ENCODE measurements at regions not wholly inside any gene's neighbourhood (a gene's known extent, or its start where the extent isn't known, plus 50 kb on each side); places are given as distances from the start of the nearest gene placed in this dataset.
"Not testable (repeated sequence)": the region's sequence is repeated elsewhere in the genome, so short reads cannot be mapped to it uniquely, and the experiment has no call there.

GRCh38 chr7:87007038-87007437 is 52.4 kb downstream of the ELAPOR2 start:
- Mint-ChIP-seq H3K36me3 (ENCODE audit: low read depth) (no peaks in the 10 kb centered on the region), H3K4me1 (peaks cover 4% of the 10 kb centered on the region), H3K27me3 (no peaks in the 10 kb centered on the region), H3K4me3 (no peak overlapping the region), H3K27ac (no peak overlapping the region), H3K9me3 (no peaks in the 10 kb centered on the region)
- peak; percentile 56 for ATAC-seq (replicated peaks)

- no peaks in the 10 kb centered on the region for H3K36me3 Mint-ChIP-seq (ENCODE audit: low read depth)
- H3K9me3 Mint-ChIP-seq: no peaks in the 10 kb centered on the region
- no peaks in the 10 kb centered on the region for H3K27me3 Mint-ChIP-seq
- ATAC-seq (replicated peaks): no peak
- H3K4me3 Mint-ChIP-seq: no peak overlapping the region
- H3K27ac Mint-ChIP-seq: no peak overlapping the region
- peaks cover 4% of the 10 kb centered on the region for H3K4me1 Mint-ChIP-seq
Measured at GRCh38 chr7:87004956-87005355, 54.5 kb downstream of the ELAPOR2 start.

- Mint-ChIP-seq H3K4me1 (peaks cover 4% of the 10 kb centered on the region), H3K4me3 (peak overlapping the region; percentile 15), H3K36me3 (ENCODE audit: low read depth) (no peaks in the 10 kb centered on the region), H3K27me3 (no peaks in the 10 kb centered on the region), H3K9me3 (no peaks in the 10 kb centered on the region), H3K27ac (no peak overlapping the region)
- no peak for ATAC-seq (replicated peaks)
Measured at GRCh38 chr7:87003872-87004798, 55.3 kb downstream of the ELAPOR2 start.

GRCh38 chr7:87001214-87001613 is 58.2 kb downstream of the ELAPOR2 start:
- peaks cover 3% of the 10 kb centered on the region for H3K27me3 Mint-ChIP-seq
- peaks cover 4% of the 10 kb centered on the region for H3K4me1 Mint-ChIP-seq
- ATAC-seq (replicated peaks): no peak
- H3K27ac Mint-ChIP-seq: no peak overlapping the region
- no peaks in the 10 kb centered on the region for H3K9me3 Mint-ChIP-seq
- H3K4me3 Mint-ChIP-seq: no peak overlapping the region
- no peaks in the 10 kb centered on the region for H3K36me3 Mint-ChIP-seq (ENCODE audit: low read depth)

GRCh38 chr7:87000344-87000743 is 59.1 kb downstream of the ELAPOR2 start:
- no peak overlapping the region for H3K27ac Mint-ChIP-seq
- peaks cover 3% of the 10 kb centered on the region for H3K27me3 Mint-ChIP-seq
- no peak for ATAC-seq (replicated peaks)
- no peak overlapping the region for H3K4me3 Mint-ChIP-seq
- H3K36me3 Mint-ChIP-seq (ENCODE audit: low read depth): no peaks in the 10 kb centered on the region
- peaks cover 4% of the 10 kb centered on the region for H3K4me1 Mint-ChIP-seq
- no peaks in the 10 kb centered on the region for H3K9me3 Mint-ChIP-seq

- no peak for ATAC-seq (replicated peaks)
- no peak overlapping the region for H3K27ac Mint-ChIP-seq
- no peaks in the 10 kb centered on the region for H3K36me3 Mint-ChIP-seq (ENCODE audit: low read depth)
- H3K9me3 Mint-ChIP-seq: no peaks in the 10 kb centered on the region
- H3K4me3 Mint-ChIP-seq: no peak overlapping the region
- peaks cover 4% of the 10 kb centered on the region for H3K4me1 Mint-ChIP-seq
- peaks cover 3% of the 10 kb centered on the region for H3K27me3 Mint-ChIP-seq
Measured at GRCh38 chr7:86999750-87000149, 59.7 kb downstream of the ELAPOR2 start.

GRCh38 chr7:86995814-86996213 is 63.6 kb downstream of the ELAPOR2 start:
- no peaks in the 10 kb centered on the region for H3K9me3 Mint-ChIP-seq
- no peak overlapping the region for H3K27ac Mint-ChIP-seq
- no peak overlapping the region for H3K4me3 Mint-ChIP-seq
- H3K4me1 Mint-ChIP-seq: no peaks in the 10 kb centered on the region
- no peak for ATAC-seq (replicated peaks)
- peaks cover 3% of the 10 kb centered on the region for H3K27me3 Mint-ChIP-seq
- no peaks in the 10 kb centered on the region for H3K36me3 Mint-ChIP-seq (ENCODE audit: low read depth)

GRCh38 chr7:86995052-86995725 is 64.3 kb downstream of the ELAPOR2 start:
- no peak overlapping the region for H3K4me3 Mint-ChIP-seq
- H3K27me3 Mint-ChIP-seq: peaks cover 3% of the 10 kb centered on the region
- H3K4me1 Mint-ChIP-seq: no peaks in the 10 kb centered on the region
- no peak for ATAC-seq (replicated peaks)
- no peaks in the 10 kb centered on the region for H3K36me3 Mint-ChIP-seq (ENCODE audit: low read depth)
- H3K27ac Mint-ChIP-seq: no peak overlapping the region
- H3K9me3 Mint-ChIP-seq: no peaks in the 10 kb centered on the region

- Mint-ChIP-seq H3K4me1 (no peaks in the 10 kb centered on the region), H3K27ac (no peak overlapping the region), H3K9me3 (no peaks in the 10 kb centered on the region), H3K27me3 (no peaks in the 10 kb centered on the region), H3K4me3 (no peak overlapping the region), H3K36me3 (ENCODE audit: low read depth) (no peaks in the 10 kb centered on the region)
- no peak for ATAC-seq (replicated peaks)
Measured at GRCh38 chr7:86991771-86992191, 67.7 kb downstream of the ELAPOR2 start.

GRCh38 chr7:86991093-86991769 is 68.2 kb downstream of the ELAPOR2 start:
- H3K27me3 Mint-ChIP-seq: no peaks in the 10 kb centered on the region
- H3K4me1 Mint-ChIP-seq: no peaks in the 10 kb centered on the region
- H3K9me3 Mint-ChIP-seq: no peaks in the 10 kb centered on the region
- H3K36me3 Mint-ChIP-seq (ENCODE audit: low read depth): no peaks in the 10 kb centered on the region
- H3K27ac Mint-ChIP-seq: no peak overlapping the region
- H3K4me3 Mint-ChIP-seq: no peak overlapping the region
- ATAC-seq (replicated peaks): no peak

GRCh38 chr7:86989407-86989806 is 70.0 kb downstream of the ELAPOR2 start:
- Mint-ChIP-seq H3K27ac (no peak overlapping the region), H3K9me3 (peaks cover 4% of the 10 kb centered on the region), H3K4me1 (no peaks in the 10 kb centered on the region), H3K4me3 (no peak overlapping the region), H3K27me3 (no peaks in the 10 kb centered on the region), H3K36me3 (ENCODE audit: low read depth) (no peaks in the 10 kb centered on the region)
- no peak for ATAC-seq (replicated peaks)

- not testable (repeated sequence) for H3K4me3 Mint-ChIP-seq; H3K27me3 Mint-ChIP-seq; H3K36me3 Mint-ChIP-seq (ENCODE audit: low read depth); H3K4me1 Mint-ChIP-seq; ATAC-seq (replicated peaks); H3K27ac Mint-ChIP-seq; H3K9me3 Mint-ChIP-seq
Measured at GRCh38 chr7:86987834-86988233, 71.6 kb downstream of the ELAPOR2 start.

- not testable (repeated sequence) for H3K27me3 Mint-ChIP-seq; H3K36me3 Mint-ChIP-seq (ENCODE audit: low read depth); H3K27ac Mint-ChIP-seq; H3K4me1 Mint-ChIP-seq; H3K9me3 Mint-ChIP-seq; ATAC-seq (replicated peaks); H3K4me3 Mint-ChIP-seq
Measured at GRCh38 chr7:86987358-86987757, 72.1 kb downstream of the ELAPOR2 start.

GRCh38 chr7:86985342-86985741 is 74.1 kb downstream of the ELAPOR2 start:
- not testable (repeated sequence) for H3K27me3 Mint-ChIP-seq; ATAC-seq (replicated peaks); H3K9me3 Mint-ChIP-seq; H3K36me3 Mint-ChIP-seq (ENCODE audit: low read depth); H3K4me3 Mint-ChIP-seq; H3K4me1 Mint-ChIP-seq; H3K27ac Mint-ChIP-seq

GRCh38 chr7:86983654-86984053 is 75.8 kb downstream of the ELAPOR2 start:
- not testable (repeated sequence) for ATAC-seq (replicated peaks); H3K9me3 Mint-ChIP-seq; H3K27ac Mint-ChIP-seq; H3K36me3 Mint-ChIP-seq (ENCODE audit: low read depth); H3K4me3 Mint-ChIP-seq; H3K27me3 Mint-ChIP-seq
- H3K4me1 Mint-ChIP-seq: peaks cover 20% of the 10 kb centered on the region
